Breast epithelium (tissue), 4 donors: ENCODE measurements at regions not wholly inside any gene's neighbourhood (a gene's known extent, or its start where the extent isn't known, plus 50 kb on each side); places are given as distances from the start of the nearest gene placed in this dataset.

Experiments
- DNase-seq, 2 donors: peaks; one replicate each; pipeline ENCODE4 v3.0.0-alpha.2; 2019; ENCODE audit warnings: low spot score in 2 of 2
- H3K27ac ChIP-seq, 2 donors: fragments of 200-600 bp; sonication (generic) in 1 of 2; one replicate each; pipeline ENCODE4 v1.5.1; 2016 to 2019; ENCODE audit warnings: mild to moderate bottlenecking in 1 of 2
- H3K27me3 ChIP-seq, 2 donors: fragments of 200-600 bp; sonication (generic) in 1 of 2; one replicate each; pipeline versions ENCODE4 v1.5.1 to v1.6.0; 2017 to 2019; ENCODE audit warnings: control low read depth in 1 of 2, mild to moderate bottlenecking in 1 of 2
- H3K36me3 ChIP-seq: fragments of 200-600 bp; one replicate; pipeline ENCODE4 v1.5.1; 2019
- H3K4me1 ChIP-seq, 2 donors: fragments of 200-600 bp; sonication (generic); one replicate each; pipeline ENCODE4 v1.5.1; 2016 to 2019; ENCODE audit warnings: control low read depth in 1 of 2
- H3K4me3 ChIP-seq, 3 donors: fragments of 200-600 bp; sonication (generic); 1 replicate in 2 of 3; 2 replicates in 1 of 3; pipeline ENCODE4 v1.5.1; 2016 to 2019; ENCODE audit warnings: mild to moderate bottlenecking in 3 of 3, moderate library complexity in 2 of 3
- H3K9me3 ChIP-seq, 2 donors: fragments of 200-600 bp; sonication (generic) in 1 of 2; one replicate each; pipeline ENCODE4 v1.5.1; 2016 to 2019; ENCODE audit warnings: control low read depth in 1 of 2
- POLR2A ChIP-seq: fragments of 450-650 bp; IDR thresholded peaks from one replicate; pipeline ENCODE4 v1.6.1; 2016; ENCODE audit warnings: antibody characterized with exemption, mild to moderate bottlenecking, moderate library complexity
- POLR2AphosphoS5 ChIP-seq, 3 donors: sonication (generic); formaldehyde crosslinking; IDR thresholded peaks; one replicate each; pipeline ENCODE4 v1.6.1; 2017; ENCODE audit warnings: antibody characterized with exemption in 3 of 3
- intact Hi-C: fragments of 100-400 bp; cut with DNase I; formaldehyde crosslinking; loops from one replicate; pipeline ENCODE4 v1.15.1; 2023; ENCODE audit warnings: low total_unique reads
- TF ChIP-seq, protein P1 (sequence below), 3 donors: fragments of 450-650 bp; IDR thresholded peaks; one replicate each; pipeline ENCODE4 v1.5.1; 2016 to 2017; ENCODE audit warnings: antibody characterized with exemption in 3 of 3, mild to moderate bottlenecking in 3 of 3, moderate library complexity in 3 of 3

- no peaks in the 10 kb centered on the region for H3K27me3 ChIP-seq
- no peak for DNase-seq
- H3K27ac ChIP-seq, result no peak overlapping the region
- no peak overlapping the region for H3K4me3 ChIP-seq
- TF ChIP-seq, protein P1, sequence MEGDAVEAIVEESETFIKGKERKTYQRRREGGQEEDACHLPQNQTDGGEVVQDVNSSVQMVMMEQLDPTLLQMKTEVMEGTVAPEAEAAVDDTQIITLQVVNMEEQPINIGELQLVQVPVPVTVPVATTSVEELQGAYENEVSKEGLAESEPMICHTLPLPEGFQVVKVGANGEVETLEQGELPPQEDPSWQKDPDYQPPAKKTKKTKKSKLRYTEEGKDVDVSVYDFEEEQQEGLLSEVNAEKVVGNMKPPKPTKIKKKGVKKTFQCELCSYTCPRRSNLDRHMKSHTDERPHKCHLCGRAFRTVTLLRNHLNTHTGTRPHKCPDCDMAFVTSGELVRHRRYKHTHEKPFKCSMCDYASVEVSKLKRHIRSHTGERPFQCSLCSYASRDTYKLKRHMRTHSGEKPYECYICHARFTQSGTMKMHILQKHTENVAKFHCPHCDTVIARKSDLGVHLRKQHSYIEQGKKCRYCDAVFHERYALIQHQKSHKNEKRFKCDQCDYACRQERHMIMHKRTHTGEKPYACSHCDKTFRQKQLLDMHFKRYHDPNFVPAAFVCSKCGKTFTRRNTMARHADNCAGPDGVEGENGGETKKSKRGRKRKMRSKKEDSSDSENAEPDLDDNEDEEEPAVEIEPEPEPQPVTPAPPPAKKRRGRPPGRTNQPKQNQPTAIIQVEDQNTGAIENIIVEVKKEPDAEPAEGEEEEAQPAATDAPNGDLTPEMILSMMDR (IDR thresholded peaks at IDR 0.05), result no peak
- no peak for TF ChIP-seq POLR2AphosphoS5 (IDR thresholded peaks at IDR 0.05)
- no peak for TF ChIP-seq POLR2A
- H3K36me3 ChIP-seq, result no peaks in the 10 kb centered on the region
- H3K4me1 ChIP-seq, result no peaks in the 10 kb centered on the region
- peaks cover 0 to 8% of the 10 kb centered on the region in 2 donors for H3K9me3 ChIP-seq
- intact Hi-C loops, result no loop called here
Measured at GRCh38 chr13:58823701-58824100, 1192.2 kb downstream of the PCDH17 start.

GRCh38 chr13:58827904-58828303, 1196.4 kb downstream of the PCDH17 start:
- peaks cover 0 to 7% of the 10 kb centered on the region in 2 donors for H3K9me3 ChIP-seq
- TF ChIP-seq POLR2AphosphoS5 (IDR thresholded peaks at IDR 0.05) (no peak), POLR2A (no peak)
- TF ChIP-seq, protein P1 (IDR thresholded peaks at IDR 0.05), result no peak
- H3K4me1 ChIP-seq, result no peaks in the 10 kb centered on the region
- H3K4me3 ChIP-seq, result no peak overlapping the region
- H3K27ac ChIP-seq, result no peak overlapping the region
- intact Hi-C loops, result no loop called here
- DNase-seq, result no peak
- no peaks in the 10 kb centered on the region for H3K27me3 ChIP-seq
- H3K36me3 ChIP-seq, result no peaks in the 10 kb centered on the region

- no peak for TF ChIP-seq POLR2AphosphoS5 (IDR thresholded peaks at IDR 0.05)
- TF ChIP-seq POLR2A, result no peak
- TF ChIP-seq, protein P1 (IDR thresholded peaks at IDR 0.05), result no peak
- Histone ChIP-seq H3K4me3 (no peak overlapping the region), H3K4me1 (no peaks in the 10 kb centered on the region), H3K27ac (no peak overlapping the region), H3K9me3 (no peaks in the 10 kb centered on the region), H3K27me3 (no peaks in the 10 kb centered on the region), H3K36me3 (no peaks in the 10 kb centered on the region)
- DNase-seq, result no peak
- intact Hi-C loops, result no loop called here
Measured at GRCh38 chr13:58830841-58831240, 1199.3 kb downstream of the PCDH17 start.

DNA sequence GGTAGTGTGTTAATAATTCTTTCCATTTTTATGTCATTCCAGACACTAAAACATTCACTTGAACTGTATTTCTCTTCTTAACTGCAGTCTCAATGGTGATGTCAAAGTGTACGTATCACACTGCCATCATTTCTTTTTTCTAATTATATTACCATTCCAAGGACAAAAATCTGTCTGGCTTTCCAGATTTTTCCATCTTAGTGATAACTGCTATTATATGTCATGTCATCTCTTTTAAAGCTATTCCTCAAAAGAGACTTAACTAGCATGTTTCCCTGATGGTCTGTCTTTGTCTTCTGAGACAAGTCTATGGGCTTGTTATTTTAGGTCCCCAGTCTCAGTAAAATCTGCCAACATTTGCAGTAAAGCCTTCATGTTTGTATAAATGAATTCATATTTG, 1207.1 kb downstream of the PCDH17 start:
- no peaks in the 10 kb centered on the region for H3K27me3 ChIP-seq
- no peak for TF ChIP-seq POLR2A
- TF ChIP-seq, protein P1 (IDR thresholded peaks at IDR 0.05), result no peak
- TF ChIP-seq POLR2AphosphoS5 (IDR thresholded peaks at IDR 0.05), result no peak
- no peaks in the 10 kb centered on the region for H3K9me3 ChIP-seq
- H3K27ac ChIP-seq, result no peak overlapping the region
- no peaks in the 10 kb centered on the region for H3K4me1 ChIP-seq
- H3K4me3 ChIP-seq, result no peak overlapping the region
- no peak for DNase-seq
- intact Hi-C loops, result no loop called here
- H3K36me3 ChIP-seq, result no peaks in the 10 kb centered on the region

DNA sequence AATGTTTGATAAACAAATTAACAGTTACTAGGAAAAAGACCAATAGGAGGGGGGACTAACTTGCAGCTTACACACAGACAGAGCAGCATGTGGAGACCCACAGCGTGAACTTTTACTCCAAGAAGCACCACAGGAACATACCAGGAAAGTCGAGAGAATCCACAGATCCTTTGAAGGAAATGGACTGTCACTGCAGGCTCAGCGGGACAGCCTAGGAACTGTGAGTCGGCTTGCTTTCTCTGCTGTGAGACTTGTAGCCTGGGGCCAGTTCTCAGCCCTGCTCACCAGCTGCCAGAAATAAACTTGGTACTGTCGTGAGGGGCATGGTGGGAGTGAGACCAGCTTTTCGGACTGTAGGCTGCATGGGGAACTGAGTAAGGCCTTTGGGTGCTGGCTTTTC, 1211.5 kb downstream of the PCDH17 start:
- TF ChIP-seq, protein P1 (IDR thresholded peaks at IDR 0.05), result no peak
- TF ChIP-seq POLR2AphosphoS5 (IDR thresholded peaks at IDR 0.05) (no peak), POLR2A (no peak)
- intact Hi-C loops, result no loop called here
- Histone ChIP-seq H3K27ac (no peak overlapping the region), H3K36me3 (no peaks in the 10 kb centered on the region), H3K27me3 (no peaks in the 10 kb centered on the region), H3K4me1 (no peaks in the 10 kb centered on the region), H3K9me3 (peaks cover 0 to 16% of the 10 kb centered on the region in 2 donors), H3K4me3 (no peak overlapping the region)
- no peak for DNase-seq
